Hematopoietic multipotent progenitor cell treated with erythropoietin and hydrocortisone succinate and interleukin-3 and kit ligand, for 17 days (in vitro differentiated cells): ENCODE measurements at regions not wholly inside any gene's neighbourhood (a gene's known extent, or its start where the extent isn't known, plus 50 kb on each side); places are given as distances from the start of the nearest gene placed in this dataset.
"Not testable (repeated sequence)": the region's sequence is repeated elsewhere in the genome, so short reads cannot be mapped to it uniquely, and the experiment has no call there.

Source experiments
- DNase-seq: peaks from one replicate; pipeline ENCODE4 v3.0.0-alpha.2; 2015; ENCODE audit warnings: low spot score

GRCh38 chr10:118914629-118915028 lies 114.9 kb upstream of the NANOS1 start:
- no peak for DNase-seq

GRCh38 chr10:118915161-118915560 lies 114.4 kb upstream of the NANOS1 start:
- DNase-seq = no peak

- DNase-seq = no peak
Observed at GRCh38 chr10:118916777-118917176, 112.7 kb upstream of the NANOS1 start.

- no peak for DNase-seq
Observed at GRCh38 chr10:118917701-118918100, 111.8 kb upstream of the NANOS1 start.

GRCh38 chr10:118918116-118918515 lies 111.4 kb upstream of the NANOS1 start:
- DNase-seq = no peak

GRCh38 chr10:118918587-118918986 lies 110.9 kb upstream of the NANOS1 start:
- DNase-seq = no peak

GRCh38 chr10:118920206-118920605 lies 109.3 kb upstream of the NANOS1 start:
- no peak for DNase-seq

- DNase-seq = no peak
Observed at GRCh38 chr10:118922226-118922625, 107.3 kb upstream of the NANOS1 start.

GRCh38 chr10:118922972-118923371 lies 106.5 kb upstream of the NANOS1 start:
- DNase-seq = no peak

GRCh38 chr10:118924493-118924892 lies 105.0 kb upstream of the NANOS1 start:
- no peak for DNase-seq

- DNase-seq = no peak
Observed at GRCh38 chr10:118925404-118926071, 104.0 kb upstream of the NANOS1 start.

- DNase-seq = no peak
Observed at GRCh38 chr10:118926072-118926417, 103.5 kb upstream of the NANOS1 start.

GRCh38 chr10:118926441-118926840 lies 103.1 kb upstream of the NANOS1 start:
- no peak for DNase-seq

- no peak for DNase-seq
Observed at GRCh38 chr10:118926903-118927302, 102.6 kb upstream of the NANOS1 start.

- no peak for DNase-seq
Observed at GRCh38 chr10:118927321-118927720, 102.2 kb upstream of the NANOS1 start.

GRCh38 chr10:118930614-118931013 lies 98.9 kb upstream of the NANOS1 start:
- DNase-seq = no peak

- DNase-seq = no peak
Observed at GRCh38 chr10:118931436-118931835, 98.1 kb upstream of the NANOS1 start.

- DNase-seq = not testable (repeated sequence)
Observed at GRCh38 chr10:118932154-118932553, 97.4 kb upstream of the NANOS1 start.

- no peak for DNase-seq
Observed at GRCh38 chr10:118937226-118937625, 92.3 kb upstream of the NANOS1 start.

- DNase-seq = no peak
Observed at GRCh38 chr10:118939211-118940007, 90.1 kb upstream of the NANOS1 start.

- no peak for DNase-seq
Observed at GRCh38 chr10:118940386-118940785, 89.1 kb upstream of the NANOS1 start.

GRCh38 chr10:118943253-118943652 lies 86.3 kb upstream of the NANOS1 start:
- no peak for DNase-seq

GRCh38 chr10:118944959-118945633 lies 84.4 kb upstream of the NANOS1 start:
- DNase-seq = no peak
